BJ (cell line): ENCODE measurements at regions not wholly inside any gene's neighbourhood (a gene's known extent, or its start where the extent isn't known, plus 50 kb on each side); places are given as distances from the start of the nearest gene placed in this dataset.

Experiments
- CTCF ChIA-PET: fragments of 350-600 bp; formaldehyde crosslinking; extraction: SDS; loops from one replicate; lab custom pipeline; 2021; ENCODE audit warnings: antibody characterized with exemption, inconsistent platforms; lab: Yijun Ruan, JAX
- POLR2A ChIA-PET: fragments of 300-600 bp; sonication (Branson Sonifier 250); formaldehyde crosslinking; extraction: SDS; loops from one replicate; lab custom pipeline; 2021; ENCODE audit warnings: antibody characterized with exemption; lab: Charles Lee
- DNase-seq: peaks from one replicate; pipeline ENCODE4 v3.0.0-alpha.2; 2011; ENCODE audit warnings: low read depth
- H3K27me3 ChIP-seq: 2 replicates; pipeline ENCODE4 v1.6.0; 2011; ENCODE audit warnings: low read length; ENCODE audit not compliant: control insufficient read depth, insufficient read depth
- H3K36me3 ChIP-seq: 2 replicates; pipeline ENCODE4 v1.5.1; 2011; ENCODE audit warnings: low read length; ENCODE audit not compliant: control insufficient read depth, insufficient read depth
- H3K4me3 ChIP-seq: 2 replicates; pipeline ENCODE4 v1.5.1; 2011; ENCODE audit warnings: low read depth, mild to moderate bottlenecking, control low read depth, low read length
- CTCF ChIP-seq: IDR thresholded peaks from 2 replicates; pipeline ENCODE4 v1.5.1; 2011; ENCODE audit warnings: low read depth, mild to moderate bottlenecking, control low read depth, inconsistent platforms, low read length, moderate library complexity; ENCODE audit not compliant: insufficient read depth

GRCh38 chr18:71846716-71847115 lies 697.4 kb downstream of the CBLN2 start:
- POLR2A ChIA-PET, result no interaction called here

DNA sequence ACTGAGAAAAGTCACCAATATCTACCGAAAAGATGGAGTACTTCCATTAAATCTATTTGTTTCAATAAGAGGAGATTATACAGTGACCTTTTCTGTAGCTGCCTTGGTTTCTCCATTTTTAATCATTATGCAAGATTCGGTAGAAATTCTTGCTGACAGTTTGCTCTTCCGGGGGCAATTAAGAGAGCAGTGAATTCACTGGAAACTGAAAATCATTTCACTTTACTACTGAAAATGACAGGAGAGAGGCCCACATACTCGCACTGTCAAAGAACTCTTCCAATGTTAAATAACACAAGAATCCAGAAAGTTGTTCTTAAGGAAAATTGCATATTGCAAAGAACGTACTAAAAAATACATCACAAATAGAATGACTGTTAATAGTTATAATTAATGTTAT lies 699.3 kb downstream of the CBLN2 start:
- no peaks in the 10 kb centered on the region for H3K36me3 ChIP-seq
- POLR2A ChIA-PET, result no interaction called here
- H3K4me3 ChIP-seq, result no peak overlapping the region
- CTCF ChIA-PET, result no interaction called here
- DNase-seq, result no peak
- no peaks in the 10 kb centered on the region for H3K27me3 ChIP-seq
- TF ChIP-seq CTCF, result no peak

More at GRCh38 chr18:71846716-71847115, 697.4 kb downstream of the CBLN2 start:
- DNase-seq, result no peak
- Histone ChIP-seq H3K27me3 (no peaks in the 10 kb centered on the region), H3K36me3 (no peaks in the 10 kb centered on the region), H3K4me3 (no peak overlapping the region)
- CTCF ChIA-PET, result no interaction called here
- no peak for TF ChIP-seq CTCF

- Histone ChIP-seq H3K36me3 (no peaks in the 10 kb centered on the region), H3K4me3 (no peak overlapping the region), H3K27me3 (no peaks in the 10 kb centered on the region)
- DNase-seq, result no peak
- TF ChIP-seq CTCF, result no peak
- CTCF ChIA-PET, result no interaction called here
- POLR2A ChIA-PET, result no interaction called here
These were observed 701.5 kb downstream of the CBLN2 start for GRCh38 chr18:71842666-71843065.

- H3K4me3 ChIP-seq, result no peak overlapping the region
- ChIA-PET CTCF (no interaction called here), POLR2A (no interaction called here)
These were observed 706.6 kb downstream of the CBLN2 start for GRCh38 chr18:71837547-71837946.

DNA sequence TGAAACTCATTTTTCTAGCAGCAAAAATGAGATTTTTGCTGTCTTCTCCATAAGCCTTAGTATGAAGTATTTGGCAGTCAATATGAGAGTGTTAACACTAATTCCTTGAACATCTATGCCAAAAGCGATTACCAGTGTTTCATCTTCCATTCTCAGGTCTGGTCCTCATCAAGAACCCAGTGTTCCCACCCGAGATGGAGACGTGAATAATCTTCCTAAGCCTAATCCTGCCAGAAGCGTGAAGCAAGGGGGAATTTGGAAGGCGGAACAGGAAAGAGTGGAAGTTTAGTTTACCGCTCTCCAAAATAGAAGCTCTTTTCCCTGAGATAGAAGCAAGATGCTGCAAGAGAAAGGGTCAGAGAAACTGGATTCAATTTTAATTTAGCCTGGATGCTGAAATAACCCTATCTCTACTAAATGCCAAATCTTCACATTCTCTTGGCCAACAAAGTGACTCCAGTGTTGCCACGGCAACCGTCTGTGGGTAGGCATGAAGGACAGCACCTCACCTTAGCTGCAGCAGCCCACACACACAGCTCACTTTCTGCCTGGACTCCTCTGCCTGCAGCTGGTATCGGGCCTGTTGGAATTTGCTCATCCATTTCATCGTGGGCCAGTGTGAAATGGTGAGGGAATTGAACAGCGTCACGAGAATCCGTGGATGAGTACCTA lies 711.1 kb downstream of the CBLN2 start:
- CTCF ChIA-PET, result no interaction called here
- Histone ChIP-seq H3K36me3 (no peaks in the 10 kb centered on the region), H3K27me3 (no peaks in the 10 kb centered on the region), H3K4me3 (no peak overlapping the region)
- POLR2A ChIA-PET, result no interaction called here
- no peak for TF ChIP-seq CTCF
- DNase-seq, result no peak

More at GRCh38 chr18:71837547-71837946, 706.6 kb downstream of the CBLN2 start:
- TF ChIP-seq CTCF, result no peak
- H3K27me3 ChIP-seq, result no peaks in the 10 kb centered on the region
- no peaks in the 10 kb centered on the region for H3K36me3 ChIP-seq
- DNase-seq, result no peak
